ENCODE measurements at regions not wholly inside any gene's neighbourhood (a gene's known extent, or its start where the extent isn't known, plus 50 kb on each side); places are given as distances from the start of the nearest gene placed in this dataset.

- TF ChIP-seq, protein P1, sequence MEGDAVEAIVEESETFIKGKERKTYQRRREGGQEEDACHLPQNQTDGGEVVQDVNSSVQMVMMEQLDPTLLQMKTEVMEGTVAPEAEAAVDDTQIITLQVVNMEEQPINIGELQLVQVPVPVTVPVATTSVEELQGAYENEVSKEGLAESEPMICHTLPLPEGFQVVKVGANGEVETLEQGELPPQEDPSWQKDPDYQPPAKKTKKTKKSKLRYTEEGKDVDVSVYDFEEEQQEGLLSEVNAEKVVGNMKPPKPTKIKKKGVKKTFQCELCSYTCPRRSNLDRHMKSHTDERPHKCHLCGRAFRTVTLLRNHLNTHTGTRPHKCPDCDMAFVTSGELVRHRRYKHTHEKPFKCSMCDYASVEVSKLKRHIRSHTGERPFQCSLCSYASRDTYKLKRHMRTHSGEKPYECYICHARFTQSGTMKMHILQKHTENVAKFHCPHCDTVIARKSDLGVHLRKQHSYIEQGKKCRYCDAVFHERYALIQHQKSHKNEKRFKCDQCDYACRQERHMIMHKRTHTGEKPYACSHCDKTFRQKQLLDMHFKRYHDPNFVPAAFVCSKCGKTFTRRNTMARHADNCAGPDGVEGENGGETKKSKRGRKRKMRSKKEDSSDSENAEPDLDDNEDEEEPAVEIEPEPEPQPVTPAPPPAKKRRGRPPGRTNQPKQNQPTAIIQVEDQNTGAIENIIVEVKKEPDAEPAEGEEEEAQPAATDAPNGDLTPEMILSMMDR (conservative IDR thresholded peaks at IDR 0.05; ENCODE audit: low read length), result no peak
- TF ChIP-seq EZH2phosphoT487 (IDR thresholded peaks at IDR 0.05; ENCODE audit: borderline replicate concordance), result no peak
Measured at GRCh38 chr15:95626501-95627361, 703.8 kb upstream of the NR2F2 start.
